HG02938 (cell line): ENCODE measurements at regions not wholly inside any gene's neighbourhood (a gene's known extent, or its start where the extent isn't known, plus 50 kb on each side); places are given as distances from the start of the nearest gene placed in this dataset.

Experiments used
- ATAC-seq: cut with Tn5 transposase; IDR thresholded peaks from one replicate; pipeline ENCODE4 v1.9.1; 2021; ENCODE audit warnings: mild to moderate bottlenecking, moderate library complexity; ENCODE audit not compliant: unreplicated experiment

GRCh38 chr5:89380635-89381034, 497.7 kb upstream of the MEF2C start:
- ATAC-seq: no peak

- no peak for ATAC-seq
These were observed 494.9 kb upstream of the MEF2C start for GRCh38 chr5:89377767-89378455.

GRCh38 chr5:89374818-89375521, 492.0 kb upstream of the MEF2C start:
- no peak for ATAC-seq

GRCh38 chr5:89374144-89374784, 491.3 kb upstream of the MEF2C start:
- ATAC-seq: no peak

GRCh38 chr5:89372176-89372575, 489.2 kb upstream of the MEF2C start:
- no peak for ATAC-seq

- no peak for ATAC-seq
These were observed 488.7 kb upstream of the MEF2C start for GRCh38 chr5:89371646-89372045.

- ATAC-seq: no peak
These were observed 476.1 kb upstream of the MEF2C start for GRCh38 chr5:89359046-89359445.

- ATAC-seq: peak; percentile 63
These were observed 471.0 kb upstream of the MEF2C start for GRCh38 chr5:89353837-89354551.

GRCh38 chr5:89351975-89352374, 469.0 kb upstream of the MEF2C start:
- no peak for ATAC-seq

GRCh38 chr5:89351222-89351621, 468.2 kb upstream of the MEF2C start:
- no peak for ATAC-seq

GRCh38 chr5:89350684-89351083, 467.7 kb upstream of the MEF2C start:
- ATAC-seq: no peak

- no peak for ATAC-seq
These were observed 466.4 kb upstream of the MEF2C start for GRCh38 chr5:89349246-89349980.

GRCh38 chr5:89346573-89346972, 463.6 kb upstream of the MEF2C start:
- ATAC-seq: no peak

GRCh38 chr5:89343666-89344065, 460.7 kb upstream of the MEF2C start:
- ATAC-seq: peak; percentile 91

GRCh38 chr5:89342106-89342876, 459.3 kb upstream of the MEF2C start:
- peak; percentile 37 for ATAC-seq

- ATAC-seq: no peak
These were observed 456.0 kb upstream of the MEF2C start for GRCh38 chr5:89338935-89339334.

- no peak for ATAC-seq
These were observed 453.1 kb upstream of the MEF2C start for GRCh38 chr5:89336111-89336510.

GRCh38 chr5:89330140-89330539, 447.2 kb upstream of the MEF2C start:
- no peak for ATAC-seq

GRCh38 chr5:89327608-89328007, 444.6 kb upstream of the MEF2C start:
- no peak for ATAC-seq

GRCh38 chr5:89324990-89325389, 442.0 kb upstream of the MEF2C start:
- no peak for ATAC-seq
